ENCODE measurements at regions not wholly inside any gene's neighbourhood (a gene's known extent, or its start where the extent isn't known, plus 50 kb on each side); places are given as distances from the start of the nearest gene placed in this dataset.

- TF ChIP-seq ZNF462 (CRISPR knock-in tag; IDR thresholded peaks at IDR 0.05) (no peak), POLR2AphosphoS5 (IDR thresholded peaks at IDR 0.05; ENCODE audit: low read depth) (no peak), CREB1 (CRISPR knock-in tag; IDR thresholded peaks at IDR 0.05; ENCODE audit: low read depth) (no peak), EZH2phosphoT487 (IDR thresholded peaks at IDR 0.05; ENCODE audit: unreplicated experiment) (no peak), CTCF (conservative IDR thresholded peaks at IDR 0.05; ENCODE audit: low read depth in 2 of 2) (no peak)
These were observed 422.1 kb downstream of the EPM2A start (continued) for GRCh38 chr6:145313041-145313855.

GRCh38 chr6:145315982-145316600, 419.2 kb downstream of the EPM2A start:
- Histone ChIP-seq H3K4me3 (no peak overlapping the region), H3K27me3 (ENCODE audit: insufficient read depth) (no peaks in the 10 kb centered on the region), H3K79me2 (replicated peaks; ENCODE audit: insufficient read depth) (no peaks in the 10 kb centered on the region), H3K4me2 (no peak overlapping the region), H3K27ac (ENCODE audit: low read depth) (no peak overlapping the region), H2AFZ (no peak overlapping the region), H3K4me1 (ENCODE audit: insufficient read depth) (no peaks in the 10 kb centered on the region), H3K9me2 (ENCODE audit: insufficient read depth) (0 out of 2 replicates have a peak, but pooled peaks cover 2% of the 10 kb centered on the region), H3K36me3 (ENCODE audit: insufficient read depth) (no peaks in the 10 kb centered on the region), H4K20me1 (replicated peaks; ENCODE audit: insufficient read depth) (no peaks in the 10 kb centered on the region), H3F3A (replicated peaks; ENCODE audit: low read depth) (no peaks in the 10 kb centered on the region)
- DNase-seq (ENCODE audit: low spot score): peak; percentile 2
- Mint-ChIP-seq H3K36me3 (ENCODE audit: low read depth) (no peaks in the 10 kb centered on the region), H3K27me3 (ENCODE audit: insufficient read depth, low read depth, poor library complexity) (peaks cover 3% of the 10 kb centered on the region), H3K4me3 (no peak overlapping the region), H3K27ac (no peak overlapping the region), H3K9me3 (peaks cover 5% of the 10 kb centered on the region; the same call in 2 of the 3 replicates), H3K4me1 (no peaks in the 10 kb centered on the region; the same call in 1 of the 3 replicates)
- ATAC-seq: peak; percentile 51
- TF ChIP-seq ZNF114 (CRISPR knock-in tag; IDR thresholded peaks at IDR 0.05) (no peak), POLR2AphosphoS5 (IDR thresholded peaks at IDR 0.05; ENCODE audit: low read depth) (no peak), ETS1 (IDR thresholded peaks at IDR 0.05) (no peak), JUNB (IDR thresholded peaks at IDR 0.05; ENCODE audit: unreplicated experiment) (no peak), ZNF331 (CRISPR knock-in tag; IDR thresholded peaks at IDR 0.05; ENCODE audit: low read depth) (no peak), CREB1 (CRISPR knock-in tag; IDR thresholded peaks at IDR 0.05; ENCODE audit: low read depth) (no peak), EZH2 (IDR thresholded peaks at IDR 0.05; ENCODE audit: low read depth, unreplicated experiment) (no peak)

Data from GM23338 (cell line).